ENCODE measurements at regions not wholly inside any gene's neighbourhood (a gene's known extent, or its start where the extent isn't known, plus 50 kb on each side); places are given as distances from the start of the nearest gene placed in this dataset.

DNA sequence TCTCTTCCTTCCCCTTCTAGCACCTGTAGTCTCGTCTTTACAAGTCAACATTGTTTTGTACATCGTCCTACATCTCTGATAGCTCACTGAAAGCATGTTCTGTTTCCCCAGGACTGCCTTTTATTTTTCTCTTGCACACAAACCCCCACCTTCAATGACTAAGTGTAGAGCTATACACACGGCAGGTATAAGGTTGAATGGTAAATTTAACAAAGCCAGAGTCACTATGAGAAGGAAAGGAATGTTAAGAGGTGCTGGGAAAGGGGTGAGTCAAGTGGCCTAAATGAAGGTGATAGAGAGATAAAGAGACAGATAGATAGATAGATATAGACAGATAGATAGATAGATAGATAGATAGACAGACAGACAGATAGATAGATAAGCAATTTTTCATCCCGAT lies 134.3 kb upstream of the ATP1B1 start:
- TF ChIP-seq, protein P1, sequence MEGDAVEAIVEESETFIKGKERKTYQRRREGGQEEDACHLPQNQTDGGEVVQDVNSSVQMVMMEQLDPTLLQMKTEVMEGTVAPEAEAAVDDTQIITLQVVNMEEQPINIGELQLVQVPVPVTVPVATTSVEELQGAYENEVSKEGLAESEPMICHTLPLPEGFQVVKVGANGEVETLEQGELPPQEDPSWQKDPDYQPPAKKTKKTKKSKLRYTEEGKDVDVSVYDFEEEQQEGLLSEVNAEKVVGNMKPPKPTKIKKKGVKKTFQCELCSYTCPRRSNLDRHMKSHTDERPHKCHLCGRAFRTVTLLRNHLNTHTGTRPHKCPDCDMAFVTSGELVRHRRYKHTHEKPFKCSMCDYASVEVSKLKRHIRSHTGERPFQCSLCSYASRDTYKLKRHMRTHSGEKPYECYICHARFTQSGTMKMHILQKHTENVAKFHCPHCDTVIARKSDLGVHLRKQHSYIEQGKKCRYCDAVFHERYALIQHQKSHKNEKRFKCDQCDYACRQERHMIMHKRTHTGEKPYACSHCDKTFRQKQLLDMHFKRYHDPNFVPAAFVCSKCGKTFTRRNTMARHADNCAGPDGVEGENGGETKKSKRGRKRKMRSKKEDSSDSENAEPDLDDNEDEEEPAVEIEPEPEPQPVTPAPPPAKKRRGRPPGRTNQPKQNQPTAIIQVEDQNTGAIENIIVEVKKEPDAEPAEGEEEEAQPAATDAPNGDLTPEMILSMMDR (IDR thresholded peaks at IDR 0.05; ENCODE audit: borderline replicate concordance, extremely low read depth, insufficient read depth), result no peak
- no peak overlapping the region for H3K4me3 ChIP-seq (ENCODE audit: low read length in 3 of 3)
- peak overlapping the region; percentile 32 to 67 for H3K27ac ChIP-seq (ENCODE audit: low read depth in 2 of 2, low read length in 2 of 2)
- FAIRE-seq (no peak), DNase-seq (no peak)
- H3K9ac ChIP-seq (ENCODE audit: low read length in 3 of 3), result no peak overlapping the region
- H3K4me1 ChIP-seq (ENCODE audit: control insufficient read depth in 2 of 3, insufficient read depth in 2 of 3, low read depth in 1 of 3, low read length in 3 of 3), result peaks cover 0 to 17% (median 6%) of the 10 kb centered on the region in 3 donors
- no peaks in the 10 kb centered on the region for H3K36me3 ChIP-seq (ENCODE audit: control insufficient read depth in 2 of 3, insufficient read depth in 3 of 3, low read length in 3 of 3)
- intact Hi-C loops (cut with DNase I), result no loop called here
- H3K9me3 ChIP-seq (ENCODE audit: control insufficient read depth in 2 of 3, insufficient read depth in 1 of 3, low read length in 3 of 3), result no peaks in the 10 kb centered on the region
- no peaks in the 10 kb centered on the region for H3K27me3 ChIP-seq (ENCODE audit: control insufficient read depth, insufficient read depth, low read length)

DNA sequence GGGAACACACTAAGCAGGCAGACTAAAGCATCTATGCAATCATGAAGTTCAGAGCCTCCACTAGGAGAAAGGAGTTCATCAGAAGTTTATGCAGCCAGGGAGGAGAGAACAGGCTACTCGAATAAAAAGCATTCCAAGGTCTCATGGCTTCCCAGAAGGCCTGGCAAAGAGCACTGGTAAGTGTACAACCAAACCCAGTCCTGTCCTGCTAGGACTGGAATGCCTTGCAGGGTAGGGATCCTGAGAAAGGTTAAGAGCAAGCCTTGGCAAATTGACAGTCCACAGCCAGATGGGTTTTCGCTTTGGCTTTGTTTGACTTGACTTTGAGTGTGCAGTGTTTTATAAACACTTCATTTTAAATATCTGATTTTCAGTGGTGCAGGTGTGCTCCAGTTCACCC lies 133.6 kb upstream of the ATP1B1 start:
- H3K27me3 ChIP-seq (ENCODE audit: control insufficient read depth, insufficient read depth, low read length), result no peaks in the 10 kb centered on the region
- TF ChIP-seq, protein P1 (IDR thresholded peaks at IDR 0.05; ENCODE audit: borderline replicate concordance, extremely low read depth, insufficient read depth), result no peak
- no peaks in the 10 kb centered on the region for H3K36me3 ChIP-seq (ENCODE audit: control insufficient read depth in 2 of 3, insufficient read depth in 3 of 3, low read length in 3 of 3)
- peak overlapping the region; percentile 65 to 67 for H3K27ac ChIP-seq (ENCODE audit: low read depth in 2 of 2, low read length in 2 of 2)
- H3K4me3 ChIP-seq (ENCODE audit: low read length in 3 of 3), result no peak overlapping the region
- peaks cover 0 to 17% (median 6%) of the 10 kb centered on the region in 3 donors for H3K4me1 ChIP-seq (ENCODE audit: control insufficient read depth in 2 of 3, insufficient read depth in 2 of 3, low read depth in 1 of 3, low read length in 3 of 3)
- DNase-seq, result no peak
- H3K9ac ChIP-seq (ENCODE audit: low read length in 3 of 3), result no peak overlapping the region
- intact Hi-C loops (cut with DNase I), result no loop called here
- FAIRE-seq, result no peak
- H3K9me3 ChIP-seq (ENCODE audit: control insufficient read depth in 2 of 3, insufficient read depth in 1 of 3, low read length in 3 of 3), result no peaks in the 10 kb centered on the region

DNA sequence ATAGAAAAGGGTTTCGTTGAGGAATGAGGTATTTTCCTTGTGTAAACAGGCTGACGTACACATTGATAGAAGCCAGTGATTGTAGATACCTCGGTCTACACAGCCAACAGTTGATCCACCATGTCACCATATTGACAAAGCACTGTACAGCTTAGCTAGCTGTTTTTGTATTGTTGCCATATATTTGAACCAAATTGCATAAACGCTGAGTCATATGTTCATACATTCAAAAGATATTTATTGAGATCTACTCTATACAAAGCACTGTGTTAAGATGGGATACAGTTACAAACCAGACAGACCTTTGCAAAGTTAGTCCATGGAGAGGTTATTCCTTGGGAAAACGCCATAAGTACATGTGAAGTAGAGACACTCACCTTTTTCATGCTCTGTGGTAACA lies 132.4 kb upstream of the ATP1B1 start:
- intact Hi-C loops (cut with DNase I), result no loop called here
- no peak for FAIRE-seq
- H3K4me3 ChIP-seq (ENCODE audit: low read length in 3 of 3), result no peak overlapping the region
- TF ChIP-seq, protein P1 (IDR thresholded peaks at IDR 0.05; ENCODE audit: borderline replicate concordance, extremely low read depth, insufficient read depth), result no peak
- H3K27me3 ChIP-seq (ENCODE audit: control insufficient read depth, insufficient read depth, low read length), result no peaks in the 10 kb centered on the region
- no peaks in the 10 kb centered on the region for H3K36me3 ChIP-seq (ENCODE audit: control insufficient read depth in 2 of 3, insufficient read depth in 3 of 3, low read length in 3 of 3)
- H3K4me1 ChIP-seq (ENCODE audit: control insufficient read depth in 2 of 3, insufficient read depth in 2 of 3, low read depth in 1 of 3, low read length in 3 of 3), result peaks cover 0 to 17% (median 6%) of the 10 kb centered on the region in 3 donors
- no peak overlapping the region for H3K27ac ChIP-seq (ENCODE audit: low read depth in 2 of 2, low read length in 2 of 2)
- no peak for DNase-seq
- H3K9me3 ChIP-seq (ENCODE audit: control insufficient read depth in 2 of 3, insufficient read depth in 1 of 3, low read length in 3 of 3), result no peaks in the 10 kb centered on the region
- H3K9ac ChIP-seq (ENCODE audit: low read length in 3 of 3), result no peak overlapping the region

DNA sequence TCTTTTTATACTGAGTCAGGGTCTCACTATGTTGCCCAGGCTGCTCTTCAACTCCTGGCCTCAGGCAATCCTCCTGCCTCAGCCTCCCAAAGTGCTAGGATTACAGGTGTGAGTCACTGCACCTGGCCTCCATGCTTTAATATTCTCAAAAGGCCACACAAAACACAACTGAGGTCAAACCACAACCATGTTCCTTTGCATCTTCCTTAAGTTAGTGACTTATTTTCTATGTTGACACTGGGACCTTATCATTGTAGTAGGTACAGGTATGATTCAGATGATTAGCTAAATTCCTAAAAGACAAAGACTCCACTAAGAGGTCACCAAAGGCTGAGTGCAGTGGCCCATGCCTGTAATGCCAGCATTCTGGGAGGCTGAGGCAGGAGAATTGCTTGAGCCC lies 131.9 kb upstream of the ATP1B1 start:
- no peak for FAIRE-seq
- intact Hi-C loops (cut with DNase I), result no loop called here
- Histone ChIP-seq H3K27ac (ENCODE audit: low read depth in 2 of 2, low read length in 2 of 2) (no peak overlapping the region), H3K9me3 (ENCODE audit: control insufficient read depth in 2 of 3, insufficient read depth in 1 of 3, low read length in 3 of 3) (no peaks in the 10 kb centered on the region), H3K4me1 (ENCODE audit: control insufficient read depth in 2 of 3, insufficient read depth in 2 of 3, low read depth in 1 of 3, low read length in 3 of 3) (peaks cover 0 to 17% (median 6%) of the 10 kb centered on the region in 3 donors), H3K36me3 (ENCODE audit: control insufficient read depth in 2 of 3, insufficient read depth in 3 of 3, low read length in 3 of 3) (no peaks in the 10 kb centered on the region), H3K4me3 (ENCODE audit: low read length in 3 of 3) (no peak overlapping the region), H3K27me3 (ENCODE audit: control insufficient read depth, insufficient read depth, low read length) (no peaks in the 10 kb centered on the region), H3K9ac (ENCODE audit: low read length in 3 of 3) (no peak overlapping the region)
- TF ChIP-seq, protein P1 (IDR thresholded peaks at IDR 0.05; ENCODE audit: borderline replicate concordance, extremely low read depth, insufficient read depth), result no peak
- DNase-seq, result no peak

Measured in kidney (tissue), 13 donors.